22Rv1 (cell line): ENCODE measurements at regions not wholly inside any gene's neighbourhood (a gene's known extent, or its start where the extent isn't known, plus 50 kb on each side); places are given as distances from the start of the nearest gene placed in this dataset.
"Not testable (repeated sequence)": the region's sequence is repeated elsewhere in the genome, so short reads cannot be mapped to it uniquely, and the experiment has no call there.

Source experiments
- ZFX ChIP-seq: fragments of 450-650 bp; IDR thresholded peaks from 2 replicates; pipeline ENCODE4 v1.6.1; 2017; ENCODE audit warnings: antibody characterized with exemption, borderline replicate concordance
- TF ChIP-seq, protein P1 (sequence below): fragments of 450-650 bp; IDR thresholded peaks from 2 replicates; pipeline ENCODE4 v1.5.1; 2017; ENCODE audit warnings: mild to moderate bottlenecking

- TF ChIP-seq, protein P1, sequence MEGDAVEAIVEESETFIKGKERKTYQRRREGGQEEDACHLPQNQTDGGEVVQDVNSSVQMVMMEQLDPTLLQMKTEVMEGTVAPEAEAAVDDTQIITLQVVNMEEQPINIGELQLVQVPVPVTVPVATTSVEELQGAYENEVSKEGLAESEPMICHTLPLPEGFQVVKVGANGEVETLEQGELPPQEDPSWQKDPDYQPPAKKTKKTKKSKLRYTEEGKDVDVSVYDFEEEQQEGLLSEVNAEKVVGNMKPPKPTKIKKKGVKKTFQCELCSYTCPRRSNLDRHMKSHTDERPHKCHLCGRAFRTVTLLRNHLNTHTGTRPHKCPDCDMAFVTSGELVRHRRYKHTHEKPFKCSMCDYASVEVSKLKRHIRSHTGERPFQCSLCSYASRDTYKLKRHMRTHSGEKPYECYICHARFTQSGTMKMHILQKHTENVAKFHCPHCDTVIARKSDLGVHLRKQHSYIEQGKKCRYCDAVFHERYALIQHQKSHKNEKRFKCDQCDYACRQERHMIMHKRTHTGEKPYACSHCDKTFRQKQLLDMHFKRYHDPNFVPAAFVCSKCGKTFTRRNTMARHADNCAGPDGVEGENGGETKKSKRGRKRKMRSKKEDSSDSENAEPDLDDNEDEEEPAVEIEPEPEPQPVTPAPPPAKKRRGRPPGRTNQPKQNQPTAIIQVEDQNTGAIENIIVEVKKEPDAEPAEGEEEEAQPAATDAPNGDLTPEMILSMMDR, result not testable (repeated sequence)
- TF ChIP-seq ZFX, result not testable (repeated sequence)
Observed at GRCh38 chr2:132361498-132361897, 55.1 kb upstream of the GPR39 start.
